ENCODE measurements at regions not wholly inside any gene's neighbourhood (a gene's known extent, or its start where the extent isn't known, plus 50 kb on each side); places are given as distances from the start of the nearest gene placed in this dataset.

DNA sequence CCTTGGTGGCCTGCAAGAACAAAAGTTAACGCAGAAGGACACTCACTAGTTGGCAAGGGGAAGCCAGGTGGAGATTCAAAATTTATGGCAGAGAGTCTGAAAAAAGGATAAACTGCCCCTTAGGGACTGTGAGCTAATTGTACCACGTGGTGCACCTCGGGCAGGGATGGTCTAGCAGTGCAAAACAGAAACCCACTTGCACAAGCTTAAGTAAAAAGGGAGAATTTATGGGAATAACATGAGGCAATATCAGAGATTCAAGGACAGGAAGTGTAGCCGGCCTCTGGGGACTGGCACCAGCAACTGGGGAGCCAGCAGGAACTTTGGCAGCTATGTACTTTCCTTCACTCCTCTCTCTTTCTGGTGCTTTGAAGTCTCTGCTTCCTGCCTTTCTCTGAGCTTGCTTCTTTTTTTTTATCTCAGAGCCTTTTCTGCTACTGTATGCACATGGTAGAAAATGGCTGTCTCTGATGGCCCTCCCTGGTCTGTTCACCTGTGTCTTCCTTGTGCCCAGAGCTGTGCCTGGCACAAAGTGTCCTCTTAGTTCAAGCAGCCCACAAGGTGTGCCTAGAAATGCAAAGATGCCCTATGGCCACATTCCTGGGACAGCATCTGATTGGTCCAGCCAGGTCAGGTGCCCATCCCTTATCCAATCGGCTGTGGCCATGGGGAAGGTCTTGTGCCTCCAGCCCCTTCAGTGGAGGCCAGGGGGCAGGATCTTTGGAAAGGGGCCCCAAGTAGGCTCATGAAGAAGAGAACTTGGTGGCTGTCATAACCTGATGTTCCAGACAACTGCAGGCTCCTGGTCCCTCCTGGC, 114.8 kb upstream of the ATP6AP2 start:
- H3K27ac Mint-ChIP-seq = no peak overlapping the region
- Histone ChIP-seq H3K36me3 (ENCODE audit: control insufficient read depth, insufficient read depth, low read length) (no peaks in the 10 kb centered on the region), H3K27me3 (ENCODE audit: control insufficient read depth, insufficient read depth, low read length) (no peaks in the 10 kb centered on the region), H3K27ac (ENCODE audit: low read length) (no peak overlapping the region), H3K9me3 (ENCODE audit: control insufficient read depth, insufficient read depth, low read length) (no peaks in the 10 kb centered on the region), H3K4me3 (ENCODE audit: low read length) (no peak overlapping the region), H3K4me1 (ENCODE audit: control insufficient read depth, insufficient read depth, low read length) (peaks cover 4% of the 10 kb centered on the region)
- DNase-seq (peak in 1 of 2 donors; percentile 13), ATAC-seq (no peak)
- no peaks in the 10 kb centered on the region for H3K36me3 Mint-ChIP-seq
- WGBS (ENCODE audit: insufficient coverage) = 69% methylated on average over 3 of the region's 5 CpGs
- peaks cover 8 to 31% of the 10 kb centered on the region in 2 donors for H3K27me3 Mint-ChIP-seq (ENCODE audit: low read depth in 2 of 2)
- no peak overlapping the region for H3K4me3 Mint-ChIP-seq
- H3K9me3 Mint-ChIP-seq = no peaks in the 10 kb centered on the region
- peaks cover 0 to 6% of the 10 kb centered on the region in 2 donors for H3K4me1 Mint-ChIP-seq
- TF ChIP-seq, protein P1, sequence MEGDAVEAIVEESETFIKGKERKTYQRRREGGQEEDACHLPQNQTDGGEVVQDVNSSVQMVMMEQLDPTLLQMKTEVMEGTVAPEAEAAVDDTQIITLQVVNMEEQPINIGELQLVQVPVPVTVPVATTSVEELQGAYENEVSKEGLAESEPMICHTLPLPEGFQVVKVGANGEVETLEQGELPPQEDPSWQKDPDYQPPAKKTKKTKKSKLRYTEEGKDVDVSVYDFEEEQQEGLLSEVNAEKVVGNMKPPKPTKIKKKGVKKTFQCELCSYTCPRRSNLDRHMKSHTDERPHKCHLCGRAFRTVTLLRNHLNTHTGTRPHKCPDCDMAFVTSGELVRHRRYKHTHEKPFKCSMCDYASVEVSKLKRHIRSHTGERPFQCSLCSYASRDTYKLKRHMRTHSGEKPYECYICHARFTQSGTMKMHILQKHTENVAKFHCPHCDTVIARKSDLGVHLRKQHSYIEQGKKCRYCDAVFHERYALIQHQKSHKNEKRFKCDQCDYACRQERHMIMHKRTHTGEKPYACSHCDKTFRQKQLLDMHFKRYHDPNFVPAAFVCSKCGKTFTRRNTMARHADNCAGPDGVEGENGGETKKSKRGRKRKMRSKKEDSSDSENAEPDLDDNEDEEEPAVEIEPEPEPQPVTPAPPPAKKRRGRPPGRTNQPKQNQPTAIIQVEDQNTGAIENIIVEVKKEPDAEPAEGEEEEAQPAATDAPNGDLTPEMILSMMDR (IDR thresholded peaks at IDR 0.05) = no peak
- intact Hi-C loops (cut with micrococcal nuclease) = loop anchor here (10.0 kb wide), 1 partner anchor 651 kb away; no protein-coding TSS in a partner anchor

GRCh38 chrX:40462795-40463194, 118.0 kb upstream of the ATP6AP2 start:
- ATAC-seq = no peak
- no peak overlapping the region for H3K4me3 Mint-ChIP-seq
- no peaks in the 10 kb centered on the region for H3K36me3 ChIP-seq (ENCODE audit: control insufficient read depth, insufficient read depth, low read length)
- TF ChIP-seq, protein P1 (IDR thresholded peaks at IDR 0.05) = no peak
- DNase-seq = no peak
- H3K27ac ChIP-seq (ENCODE audit: low read length) = no peak overlapping the region
- no peaks in the 10 kb centered on the region for H3K9me3 ChIP-seq (ENCODE audit: control insufficient read depth, insufficient read depth, low read length)
- peaks cover 4 to 41% of the 10 kb centered on the region in 2 donors for H3K27me3 Mint-ChIP-seq (ENCODE audit: low read depth in 2 of 2)
- H3K9me3 Mint-ChIP-seq = no peaks in the 10 kb centered on the region
- H3K4me3 ChIP-seq (ENCODE audit: low read length) = no peak overlapping the region
- H3K36me3 Mint-ChIP-seq = no peaks in the 10 kb centered on the region
- intact Hi-C loops (cut with micrococcal nuclease) = loop anchor here (10.0 kb wide), 1 partner anchor 648 kb away; no protein-coding TSS in a partner anchor
- 86% methylated on average over 3 of the region's 4 CpGs for WGBS (ENCODE audit: insufficient coverage)
- no peak overlapping the region for H3K27ac Mint-ChIP-seq
- no peaks in the 10 kb centered on the region for H3K4me1 ChIP-seq (ENCODE audit: control insufficient read depth, insufficient read depth, low read length)
- peaks cover 0 to 6% of the 10 kb centered on the region in 2 donors for H3K4me1 Mint-ChIP-seq
- H3K27me3 ChIP-seq (ENCODE audit: control insufficient read depth, insufficient read depth, low read length) = no peaks in the 10 kb centered on the region

DNA sequence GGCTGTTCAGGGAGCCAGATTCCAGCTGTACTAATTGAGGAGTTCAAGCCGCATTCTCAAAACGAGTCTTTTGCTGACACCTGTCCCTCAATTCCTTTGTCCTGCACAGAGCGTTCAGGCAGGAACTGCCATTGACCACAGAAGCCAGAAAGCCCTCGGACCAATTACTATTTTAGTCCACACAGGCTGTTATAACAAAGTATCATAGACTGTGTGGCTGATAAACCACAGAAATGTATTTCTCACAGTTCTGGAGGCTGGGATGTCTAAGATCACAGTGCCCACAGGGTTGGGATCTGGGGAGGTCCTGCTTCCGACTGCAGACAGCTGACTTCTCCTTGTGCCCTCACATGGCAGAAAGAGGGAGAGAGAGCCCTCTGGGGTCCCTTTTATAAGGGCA, 119.8 kb upstream of the ATP6AP2 start:
- H3K36me3 Mint-ChIP-seq = no peaks in the 10 kb centered on the region
- intact Hi-C loops (cut with micrococcal nuclease) = loop anchor here (10.0 kb wide), 1 partner anchor 646 kb away; no protein-coding TSS in a partner anchor
- WGBS (ENCODE audit: insufficient coverage) = 30% methylated on average over 4 of the region's 5 CpGs
- no peak overlapping the region for H3K27ac ChIP-seq (ENCODE audit: low read length)
- TF ChIP-seq, protein P1 (IDR thresholded peaks at IDR 0.05) = no peak
- no peaks in the 10 kb centered on the region for H3K9me3 ChIP-seq (ENCODE audit: control insufficient read depth, insufficient read depth, low read length)
- peaks cover 4 to 48% of the 10 kb centered on the region in 2 donors for H3K27me3 Mint-ChIP-seq (ENCODE audit: low read depth in 2 of 2)
- no peak overlapping the region for H3K27ac Mint-ChIP-seq
- ATAC-seq = no peak
- no peak for DNase-seq
- H3K36me3 ChIP-seq (ENCODE audit: control insufficient read depth, insufficient read depth, low read length) = no peaks in the 10 kb centered on the region
- H3K4me3 Mint-ChIP-seq = no peak overlapping the region
- H3K27me3 ChIP-seq (ENCODE audit: control insufficient read depth, insufficient read depth, low read length) = no peaks in the 10 kb centered on the region
- H3K9me3 Mint-ChIP-seq = no peaks in the 10 kb centered on the region
- no peaks in the 10 kb centered on the region for H3K4me1 ChIP-seq (ENCODE audit: control insufficient read depth, insufficient read depth, low read length)
- H3K4me1 Mint-ChIP-seq = peaks cover 0 to 6% of the 10 kb centered on the region in 2 donors
- H3K4me3 ChIP-seq (ENCODE audit: low read length) = no peak overlapping the region

Data from natural killer cell (primary cell).